ENCODE measurements at regions not wholly inside any gene's neighbourhood (a gene's known extent, or its start where the extent isn't known, plus 50 kb on each side); places are given as distances from the start of the nearest gene placed in this dataset.

GRCh38 chr3:14319654-14320182 lies 82.7 kb upstream of the SLC6A6 start:
- peak overlapping the region; percentile 28 for H3K4me3 ChIP-seq (ENCODE audit: low read depth, low read length)
- DNase-seq (ENCODE audit: low read depth): peak; percentile 87
- TF ChIP-seq MYC (IDR thresholded peaks at IDR 0.05; ENCODE audit: low read depth, low read length) (peak; percentile 33; the same call in 1 of the 2 replicates), MAX (IDR thresholded peaks at IDR 0.05; ENCODE audit: low read depth, low read length) (peak; percentile 87), POLR2A (IDR thresholded peaks at IDR 0.05; ENCODE audit: extremely low read depth, insufficient read length) (no peak)
- TF ChIP-seq, protein P1, sequence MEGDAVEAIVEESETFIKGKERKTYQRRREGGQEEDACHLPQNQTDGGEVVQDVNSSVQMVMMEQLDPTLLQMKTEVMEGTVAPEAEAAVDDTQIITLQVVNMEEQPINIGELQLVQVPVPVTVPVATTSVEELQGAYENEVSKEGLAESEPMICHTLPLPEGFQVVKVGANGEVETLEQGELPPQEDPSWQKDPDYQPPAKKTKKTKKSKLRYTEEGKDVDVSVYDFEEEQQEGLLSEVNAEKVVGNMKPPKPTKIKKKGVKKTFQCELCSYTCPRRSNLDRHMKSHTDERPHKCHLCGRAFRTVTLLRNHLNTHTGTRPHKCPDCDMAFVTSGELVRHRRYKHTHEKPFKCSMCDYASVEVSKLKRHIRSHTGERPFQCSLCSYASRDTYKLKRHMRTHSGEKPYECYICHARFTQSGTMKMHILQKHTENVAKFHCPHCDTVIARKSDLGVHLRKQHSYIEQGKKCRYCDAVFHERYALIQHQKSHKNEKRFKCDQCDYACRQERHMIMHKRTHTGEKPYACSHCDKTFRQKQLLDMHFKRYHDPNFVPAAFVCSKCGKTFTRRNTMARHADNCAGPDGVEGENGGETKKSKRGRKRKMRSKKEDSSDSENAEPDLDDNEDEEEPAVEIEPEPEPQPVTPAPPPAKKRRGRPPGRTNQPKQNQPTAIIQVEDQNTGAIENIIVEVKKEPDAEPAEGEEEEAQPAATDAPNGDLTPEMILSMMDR (IDR thresholded peaks at IDR 0.05; ENCODE audit: low read depth, low read length): no peak

GRCh38 chr3:14320219-14320618 lies 82.2 kb upstream of the SLC6A6 start:
- TF ChIP-seq MAX (IDR thresholded peaks at IDR 0.05; ENCODE audit: low read depth, low read length) (no peak), MYC (IDR thresholded peaks at IDR 0.05; ENCODE audit: low read depth, low read length) (no peak), POLR2A (IDR thresholded peaks at IDR 0.05; ENCODE audit: extremely low read depth, insufficient read length) (no peak)
- TF ChIP-seq, protein P1 (IDR thresholded peaks at IDR 0.05; ENCODE audit: low read depth, low read length): no peak
- no peak for DNase-seq (ENCODE audit: low read depth)
- H3K4me3 ChIP-seq (ENCODE audit: low read depth, low read length): no peak overlapping the region

DNA sequence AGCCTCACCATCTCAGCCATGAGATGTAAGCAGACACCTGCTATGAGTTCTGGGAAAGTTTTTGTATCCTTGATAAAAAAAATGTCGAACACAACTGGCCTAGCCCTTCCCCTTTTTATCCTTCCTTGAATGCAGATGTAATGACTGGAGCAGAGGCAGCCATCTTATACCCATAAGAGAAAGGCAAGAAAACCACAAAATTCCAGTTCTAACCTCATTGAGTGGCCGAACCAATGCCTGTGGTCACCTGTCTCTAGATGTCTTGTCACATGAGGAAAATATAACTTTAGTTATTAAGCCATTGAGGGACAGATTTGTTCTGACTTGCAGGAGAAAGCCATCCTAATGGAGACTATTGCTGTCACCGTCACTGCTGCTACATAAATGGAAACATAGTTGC lies 80.4 kb upstream of the SLC6A6 start:
- no peak overlapping the region for H3K4me3 ChIP-seq (ENCODE audit: low read depth, low read length)
- DNase-seq (ENCODE audit: low read depth): no peak
- TF ChIP-seq MYC (IDR thresholded peaks at IDR 0.05; ENCODE audit: low read depth, low read length): no peak

GRCh38 chr3:14322667-14323295 lies 79.6 kb upstream of the SLC6A6 start:
- TF ChIP-seq, protein P1 (IDR thresholded peaks at IDR 0.05; ENCODE audit: low read depth, low read length): no peak
- TF ChIP-seq POLR2A (IDR thresholded peaks at IDR 0.05; ENCODE audit: extremely low read depth, insufficient read length): no peak
- TF ChIP-seq MYC (IDR thresholded peaks at IDR 0.05; ENCODE audit: low read depth, low read length): no peak
- TF ChIP-seq MAX (IDR thresholded peaks at IDR 0.05; ENCODE audit: low read depth, low read length): no peak
- no peak overlapping the region for H3K4me3 ChIP-seq (ENCODE audit: low read depth, low read length)
- no peak for DNase-seq (ENCODE audit: low read depth)

- no peak for DNase-seq (ENCODE audit: low read depth)
- no peak overlapping the region for H3K4me3 ChIP-seq (ENCODE audit: low read depth, low read length)
- TF ChIP-seq MYC (IDR thresholded peaks at IDR 0.05; ENCODE audit: low read depth, low read length) (no peak), POLR2A (IDR thresholded peaks at IDR 0.05; ENCODE audit: extremely low read depth, insufficient read length) (no peak), MAX (IDR thresholded peaks at IDR 0.05; ENCODE audit: low read depth, low read length) (no peak)
- TF ChIP-seq, protein P1 (IDR thresholded peaks at IDR 0.05; ENCODE audit: low read depth, low read length): no peak
These were observed 78.8 kb upstream of the SLC6A6 start for GRCh38 chr3:14323401-14324223.

All from NB4 (cell line).